Activated T-cell treated with anti-CD3 and anti-CD28 coated beads, Interleukin-2, amount 50 U/mL, for 72 hours (primary cell): ENCODE measurements at regions not wholly inside any gene's neighbourhood (a gene's known extent, or its start where the extent isn't known, plus 50 kb on each side); places are given as distances from the start of the nearest gene placed in this dataset.

Experiments
- ATAC-seq, 2 donors: fragments of 150-1000 bp; cut with Tn5 transposase; replicated peaks in 1 of 2; 2 replicates each; pipeline ENCODE4 v1.10.0; 2021; ENCODE audit warnings: moderate library complexity in 2 of 2, mild to moderate bottlenecking in 1 of 2
- DNase-seq, 2 donors: peaks; one replicate each; pipeline ENCODE4 v3.0.0; 2021 to 2022; ENCODE audit warnings: mixed read lengths in 1 of 2
- H3K27ac Mint-ChIP-seq: one replicate; pipeline ENCODE4 v1.8.0; 2022; ENCODE audit warnings: mild to moderate bottlenecking, moderate library complexity, mixed read lengths
- H3K27me3 Mint-ChIP-seq: one replicate; pipeline ENCODE4 v1.8.0; 2022; ENCODE audit warnings: low read depth, mixed read lengths
- H3K36me3 Mint-ChIP-seq, 2 donors: one replicate each; pipeline ENCODE4 v1.8.0; 2022; ENCODE audit warnings: mixed read lengths in 2 of 2, mild to moderate bottlenecking in 1 of 2; ENCODE audit not compliant: insufficient read depth in 2 of 2
- H3K4me1 Mint-ChIP-seq: one replicate; pipeline ENCODE4 v1.8.0; 2022; ENCODE audit warnings: low read depth, mixed read lengths
- H3K4me3 Mint-ChIP-seq, 2 donors: one replicate each; pipeline ENCODE4 v1.8.0; 2022; ENCODE audit warnings: mild to moderate bottlenecking in 2 of 2, mixed read lengths in 2 of 2, moderate library complexity in 2 of 2
- H3K9me3 Mint-ChIP-seq, 2 donors: one replicate each; pipeline ENCODE4 v1.8.0; 2022; ENCODE audit warnings: mixed read lengths in 2 of 2

DNA sequence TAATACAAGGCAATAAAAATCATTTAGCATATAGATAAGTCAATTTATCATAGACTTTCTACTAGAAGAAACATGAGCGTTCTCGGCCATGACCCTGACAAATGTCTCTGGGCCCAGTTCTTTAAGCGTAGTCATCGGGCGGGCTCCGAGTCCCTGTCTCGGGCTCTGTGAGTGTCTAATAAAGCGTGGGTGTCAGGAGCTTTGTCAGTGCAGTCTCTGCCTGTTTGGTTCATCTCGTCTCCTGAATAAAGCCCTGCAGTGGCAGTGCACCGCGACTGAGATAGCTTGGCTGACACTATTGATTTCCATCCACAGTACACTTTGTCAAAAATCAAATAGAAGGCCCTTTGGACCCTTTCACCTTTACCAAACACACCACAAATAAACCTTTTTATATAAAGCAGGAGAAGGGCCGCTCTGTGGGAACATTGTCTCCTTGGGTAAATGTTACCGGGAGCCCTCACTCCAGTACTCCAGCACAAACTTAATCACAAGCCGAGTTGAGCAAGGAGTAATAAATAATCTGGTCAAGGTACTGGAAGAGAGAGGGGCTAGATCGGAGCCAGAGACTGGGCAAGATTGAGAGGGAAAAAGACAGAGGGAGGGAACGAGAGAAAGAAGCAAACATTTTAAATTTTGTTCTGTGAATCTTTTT, 368.2 kb upstream of the TSHZ3 start:
- no peak for DNase-seq
- H3K4me3 Mint-ChIP-seq: no peak overlapping the region
- H3K36me3 Mint-ChIP-seq: no peaks in the 10 kb centered on the region
- H3K9me3 Mint-ChIP-seq: no peaks in the 10 kb centered on the region
- no peaks in the 10 kb centered on the region for H3K27me3 Mint-ChIP-seq
- H3K27ac Mint-ChIP-seq: no peak overlapping the region
- H3K4me1 Mint-ChIP-seq: no peaks in the 10 kb centered on the region
- no peak for ATAC-seq

DNA sequence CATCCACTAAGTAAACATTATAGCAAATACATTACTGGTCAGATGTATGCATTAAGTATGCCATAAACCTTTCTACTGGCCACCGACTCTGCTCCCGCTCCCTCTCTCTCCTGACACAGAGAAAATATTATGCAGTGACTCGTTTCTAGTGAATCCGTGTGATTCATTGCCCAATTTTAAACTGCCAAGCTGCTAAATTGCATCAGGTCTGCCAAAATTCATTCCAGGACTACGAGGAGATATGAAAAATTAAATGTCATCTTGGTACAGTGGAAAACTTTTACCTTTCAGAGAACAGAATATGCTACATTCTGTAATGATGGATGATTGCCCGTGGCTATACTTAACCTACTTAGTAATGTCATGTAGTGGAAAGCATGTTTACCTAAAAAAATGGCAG, 368.8 kb upstream of the TSHZ3 start:
- no peak for ATAC-seq

DNA sequence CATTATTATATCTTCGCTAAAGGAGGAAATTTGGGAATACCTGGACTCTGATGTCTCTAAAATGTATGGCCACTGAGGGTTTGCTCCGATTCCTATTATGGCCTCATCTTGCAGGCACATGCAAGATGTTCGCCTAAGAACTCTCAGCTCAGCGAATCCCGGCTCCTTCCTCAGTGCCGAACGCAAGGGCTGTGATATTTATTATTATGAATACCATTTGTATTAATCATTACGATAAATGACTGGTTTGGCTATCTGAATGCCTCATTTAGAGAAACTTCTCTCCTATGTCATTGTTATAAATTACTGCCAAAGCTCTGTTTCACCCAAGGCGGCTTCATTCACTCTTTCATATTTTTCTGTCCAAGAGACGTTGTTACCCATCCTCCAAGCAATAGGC, 369.7 kb upstream of the TSHZ3 start:
- H3K27ac Mint-ChIP-seq: no peak overlapping the region
- DNase-seq (no peak), ATAC-seq (no peak)
- no peaks in the 10 kb centered on the region for H3K36me3 Mint-ChIP-seq
- no peaks in the 10 kb centered on the region for H3K4me1 Mint-ChIP-seq
- no peaks in the 10 kb centered on the region for H3K9me3 Mint-ChIP-seq
- no peak overlapping the region for H3K4me3 Mint-ChIP-seq
- H3K27me3 Mint-ChIP-seq: no peaks in the 10 kb centered on the region

More for the DNA sequence above, 368.8 kb upstream of the TSHZ3 start:
- no peaks in the 10 kb centered on the region for H3K27me3 Mint-ChIP-seq
- H3K36me3 Mint-ChIP-seq: no peaks in the 10 kb centered on the region
- DNase-seq: no peak
- no peak overlapping the region for H3K4me3 Mint-ChIP-seq
- H3K9me3 Mint-ChIP-seq: no peaks in the 10 kb centered on the region
- no peaks in the 10 kb centered on the region for H3K4me1 Mint-ChIP-seq
- H3K27ac Mint-ChIP-seq: no peak overlapping the region

DNA sequence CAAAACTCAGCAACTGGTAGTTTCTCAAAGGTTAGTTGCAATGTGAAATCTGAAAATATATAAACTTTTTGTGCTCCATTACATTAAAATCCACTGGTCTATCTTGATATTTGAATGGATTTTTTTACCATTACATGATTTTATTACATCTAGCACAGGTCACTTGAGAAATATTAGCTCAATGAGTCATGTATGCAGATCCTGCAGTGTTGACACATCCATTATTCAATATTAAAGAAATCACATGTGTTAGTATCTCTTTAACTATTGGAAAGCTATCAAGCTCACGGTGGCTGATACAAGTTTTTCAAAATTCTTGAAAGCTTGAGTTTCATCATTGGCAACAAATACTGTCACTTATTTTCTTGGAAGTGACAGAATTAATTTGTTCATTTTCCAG, 373.9 kb upstream of the TSHZ3 start:
- DNase-seq (no peak), ATAC-seq (no peak)
- Mint-ChIP-seq H3K9me3 (no peaks in the 10 kb centered on the region), H3K36me3 (no peaks in the 10 kb centered on the region), H3K27ac (no peak overlapping the region), H3K4me1 (no peaks in the 10 kb centered on the region), H3K4me3 (no peak overlapping the region), H3K27me3 (no peaks in the 10 kb centered on the region)

DNA sequence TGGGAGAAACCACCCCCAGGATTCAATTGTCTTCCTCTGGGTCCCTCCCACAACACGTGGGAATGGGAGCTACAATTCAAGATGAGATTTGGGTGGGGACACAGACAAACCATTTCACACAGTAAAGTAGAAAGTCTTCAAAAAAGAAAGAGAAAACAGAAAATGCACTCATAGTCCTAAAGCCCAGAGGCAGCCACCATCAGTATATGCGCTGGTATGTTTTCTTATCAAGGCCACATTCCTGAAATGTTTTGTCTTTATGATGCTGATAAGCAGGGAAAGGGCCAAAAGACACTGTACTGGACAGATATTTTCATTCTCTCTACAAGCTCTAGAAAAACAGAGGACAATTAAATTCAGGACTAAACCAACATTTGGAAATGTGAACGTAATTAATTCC, 375.8 kb upstream of the TSHZ3 start:
- Mint-ChIP-seq H3K4me3 (no peak overlapping the region), H3K27me3 (no peaks in the 10 kb centered on the region), H3K9me3 (peaks cover 0 to 2% of the 10 kb centered on the region in 2 donors), H3K4me1 (no peaks in the 10 kb centered on the region), H3K27ac (no peak overlapping the region), H3K36me3 (no peaks in the 10 kb centered on the region)
- DNase-seq: no peak
- no peak for ATAC-seq

DNA sequence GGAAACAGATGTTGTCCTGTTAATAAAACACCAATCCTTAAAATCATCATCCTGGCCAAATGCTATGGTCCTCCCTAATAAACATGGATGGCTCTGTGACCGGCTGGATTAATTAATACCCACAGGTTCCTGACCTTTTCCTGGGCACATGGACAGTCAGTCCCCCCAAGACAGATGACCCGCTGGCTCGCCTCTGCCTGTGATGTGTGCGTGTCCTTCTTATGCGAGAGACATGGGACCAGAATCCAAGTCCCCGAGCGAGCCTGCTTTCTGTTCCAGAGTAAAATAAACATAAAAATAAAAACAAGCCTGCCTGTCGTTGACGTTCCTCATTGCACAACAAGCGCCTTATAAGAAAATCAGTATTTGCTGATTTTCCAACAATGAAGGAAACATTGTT, 378.3 kb upstream of the TSHZ3 start:
- no peaks in the 10 kb centered on the region for H3K27me3 Mint-ChIP-seq
- H3K4me3 Mint-ChIP-seq: no peak overlapping the region
- H3K27ac Mint-ChIP-seq: no peak overlapping the region
- ATAC-seq: no peak
- no peaks in the 10 kb centered on the region for H3K36me3 Mint-ChIP-seq
- H3K9me3 Mint-ChIP-seq: peaks cover 0 to 2% of the 10 kb centered on the region in 2 donors
- no peaks in the 10 kb centered on the region for H3K4me1 Mint-ChIP-seq
- no peak for DNase-seq

DNA sequence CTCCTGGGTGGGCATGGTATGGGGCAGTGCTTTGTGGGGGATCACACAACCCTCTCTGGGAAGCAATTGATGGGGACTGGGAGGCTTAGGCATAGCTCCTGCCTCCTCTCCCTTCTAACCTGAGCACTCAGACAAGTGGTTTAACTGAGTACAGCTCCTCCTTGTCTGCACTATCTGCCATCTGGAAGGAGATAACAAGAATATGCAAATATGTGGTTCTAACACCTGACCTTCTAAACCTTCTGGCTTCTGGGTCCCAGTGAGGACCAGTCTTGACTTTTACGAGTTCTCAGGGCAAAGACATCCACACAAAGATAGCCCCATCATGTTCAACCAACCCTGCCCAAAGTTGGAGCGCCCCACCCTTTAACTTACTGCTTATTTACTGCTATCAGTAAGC, 381.0 kb upstream of the TSHZ3 start:
- no peak for DNase-seq
- Mint-ChIP-seq H3K27ac (no peak overlapping the region), H3K27me3 (no peaks in the 10 kb centered on the region), H3K36me3 (no peaks in the 10 kb centered on the region), H3K4me3 (no peak overlapping the region), H3K9me3 (peaks cover 1 to 7% of the 10 kb centered on the region in 2 donors), H3K4me1 (no peaks in the 10 kb centered on the region)
- no peak for ATAC-seq

DNA sequence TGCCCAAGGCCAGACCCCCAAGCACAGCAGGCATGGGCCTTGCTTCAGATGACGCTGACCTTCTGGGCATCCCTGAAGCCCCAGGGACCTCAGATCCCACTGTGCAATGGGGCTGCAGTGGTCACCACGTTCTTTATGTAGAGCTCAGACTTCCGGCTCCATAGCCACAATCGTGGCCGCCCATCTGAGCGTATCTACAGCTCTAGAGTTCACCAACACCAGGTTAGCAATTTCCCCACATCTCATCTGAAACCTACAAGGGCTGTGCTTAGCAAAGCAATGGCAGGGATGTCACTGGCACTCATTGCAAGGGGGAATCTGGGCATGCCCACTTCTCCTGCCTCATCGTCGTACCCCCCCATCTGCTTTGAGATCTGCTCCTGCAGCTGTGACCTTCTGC, 384.4 kb upstream of the TSHZ3 start:
- no peaks in the 10 kb centered on the region for H3K4me1 Mint-ChIP-seq
- DNase-seq (no peak), ATAC-seq (no peak)
- H3K27ac Mint-ChIP-seq: no peak overlapping the region
- H3K36me3 Mint-ChIP-seq: no peaks in the 10 kb centered on the region
- no peaks in the 10 kb centered on the region for H3K27me3 Mint-ChIP-seq
- H3K4me3 Mint-ChIP-seq: no peak overlapping the region
- peaks cover 1 to 4% of the 10 kb centered on the region in 2 donors for H3K9me3 Mint-ChIP-seq

DNA sequence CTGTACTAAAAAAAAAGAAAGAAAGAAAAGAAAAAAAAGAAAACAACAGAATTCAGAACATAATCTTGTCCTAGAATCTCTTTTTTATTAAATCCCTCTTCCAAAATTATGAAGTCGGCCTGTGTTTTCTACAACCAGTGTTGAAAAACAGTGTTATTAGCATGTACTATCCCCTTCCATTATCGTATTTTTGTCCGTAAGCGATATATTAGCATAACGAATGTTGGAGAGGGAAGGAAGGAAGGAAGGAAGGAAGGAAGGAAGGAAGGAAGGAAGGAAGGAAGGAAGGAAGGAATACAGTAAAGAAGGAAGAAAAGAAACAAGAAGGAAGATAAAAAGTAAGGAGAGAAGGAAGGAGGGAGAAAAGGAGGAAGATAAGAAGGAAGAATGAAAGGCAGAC, 393.0 kb upstream of the TSHZ3 start:
- no peaks in the 10 kb centered on the region for H3K36me3 Mint-ChIP-seq
- no peaks in the 10 kb centered on the region for H3K9me3 Mint-ChIP-seq
- H3K4me1 Mint-ChIP-seq: no peaks in the 10 kb centered on the region
- ATAC-seq (no peak), DNase-seq (no peak)
- H3K4me3 Mint-ChIP-seq: no peak overlapping the region
- no peak overlapping the region for H3K27ac Mint-ChIP-seq
- no peaks in the 10 kb centered on the region for H3K27me3 Mint-ChIP-seq

DNA sequence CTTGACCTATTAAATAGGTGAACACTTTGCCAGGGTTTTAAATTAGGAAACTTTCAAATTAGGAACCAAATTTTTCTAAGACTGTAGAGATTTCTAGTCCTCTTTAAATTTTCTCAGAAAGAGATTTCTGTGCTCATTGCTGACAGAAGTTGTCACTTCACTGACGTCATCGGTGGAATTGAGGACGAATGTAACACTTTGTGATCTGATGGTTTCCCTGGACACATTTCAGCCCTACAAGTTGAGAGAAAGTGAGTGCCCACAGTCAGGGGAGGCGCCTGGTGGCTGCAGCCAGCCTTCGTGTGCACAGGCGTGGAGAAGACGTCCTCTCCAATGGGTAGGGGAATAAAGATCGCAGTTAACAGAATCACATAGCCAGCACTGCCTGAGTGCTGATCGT, 396.5 kb upstream of the TSHZ3 start:
- no peaks in the 10 kb centered on the region for H3K36me3 Mint-ChIP-seq
- H3K27ac Mint-ChIP-seq: no peak overlapping the region
- H3K4me3 Mint-ChIP-seq: no peak overlapping the region
- no peak for ATAC-seq
- no peaks in the 10 kb centered on the region for H3K27me3 Mint-ChIP-seq
- no peak for DNase-seq
- no peaks in the 10 kb centered on the region for H3K4me1 Mint-ChIP-seq
- H3K9me3 Mint-ChIP-seq: peaks cover 0 to 2% of the 10 kb centered on the region in 2 donors

DNA sequence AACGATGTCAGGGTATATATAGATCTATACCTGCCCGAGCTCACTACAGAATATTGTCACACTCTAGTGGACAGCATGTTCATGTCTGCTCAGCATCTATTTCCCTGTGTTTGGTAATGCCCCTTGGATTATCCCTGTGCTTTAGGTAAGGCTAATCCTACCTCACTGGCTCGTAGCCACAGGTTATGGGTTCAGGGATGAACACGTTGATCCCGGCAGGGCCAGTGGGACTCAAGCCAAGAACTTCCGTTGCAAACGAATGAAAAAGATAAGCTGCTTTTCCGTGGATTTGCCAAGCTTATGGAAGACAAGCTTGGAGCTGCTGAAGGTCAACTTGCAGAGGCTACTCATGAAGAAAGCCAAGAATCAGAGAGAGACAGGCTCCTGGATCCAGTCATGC, 400.0 kb upstream of the TSHZ3 start:
- Mint-ChIP-seq H3K27ac (no peak overlapping the region), H3K9me3 (peaks cover 0 to 2% of the 10 kb centered on the region in 2 donors), H3K27me3 (no peaks in the 10 kb centered on the region), H3K4me3 (no peak overlapping the region), H3K36me3 (no peaks in the 10 kb centered on the region), H3K4me1 (no peaks in the 10 kb centered on the region)
- ATAC-seq (no peak), DNase-seq (no peak)

DNA sequence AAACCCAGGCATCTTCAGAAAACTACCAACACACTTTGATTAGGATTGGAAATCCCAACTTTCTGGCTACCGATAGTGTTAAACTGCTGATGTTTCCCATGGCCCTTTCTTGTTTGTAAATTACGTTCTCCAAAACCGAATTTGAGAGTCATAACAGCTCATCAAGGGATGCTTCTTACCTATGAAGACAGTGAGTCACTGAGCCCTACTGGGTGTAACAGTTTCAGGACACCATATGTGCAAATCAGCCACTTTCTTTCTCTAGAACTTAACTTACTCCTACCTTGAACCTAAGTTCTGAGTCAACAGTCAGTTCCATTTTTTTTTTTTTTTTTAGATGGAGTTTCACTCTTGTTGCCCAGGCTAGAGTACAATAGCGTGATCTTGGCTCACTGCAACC, 410.1 kb upstream of the TSHZ3 start:
- ATAC-seq: no peak
- no peaks in the 10 kb centered on the region for H3K4me1 Mint-ChIP-seq
- H3K4me3 Mint-ChIP-seq: no peak overlapping the region
- no peaks in the 10 kb centered on the region for H3K9me3 Mint-ChIP-seq
- no peak overlapping the region for H3K27ac Mint-ChIP-seq
- H3K27me3 Mint-ChIP-seq: no peaks in the 10 kb centered on the region
- no peak for DNase-seq
- no peaks in the 10 kb centered on the region for H3K36me3 Mint-ChIP-seq

DNA sequence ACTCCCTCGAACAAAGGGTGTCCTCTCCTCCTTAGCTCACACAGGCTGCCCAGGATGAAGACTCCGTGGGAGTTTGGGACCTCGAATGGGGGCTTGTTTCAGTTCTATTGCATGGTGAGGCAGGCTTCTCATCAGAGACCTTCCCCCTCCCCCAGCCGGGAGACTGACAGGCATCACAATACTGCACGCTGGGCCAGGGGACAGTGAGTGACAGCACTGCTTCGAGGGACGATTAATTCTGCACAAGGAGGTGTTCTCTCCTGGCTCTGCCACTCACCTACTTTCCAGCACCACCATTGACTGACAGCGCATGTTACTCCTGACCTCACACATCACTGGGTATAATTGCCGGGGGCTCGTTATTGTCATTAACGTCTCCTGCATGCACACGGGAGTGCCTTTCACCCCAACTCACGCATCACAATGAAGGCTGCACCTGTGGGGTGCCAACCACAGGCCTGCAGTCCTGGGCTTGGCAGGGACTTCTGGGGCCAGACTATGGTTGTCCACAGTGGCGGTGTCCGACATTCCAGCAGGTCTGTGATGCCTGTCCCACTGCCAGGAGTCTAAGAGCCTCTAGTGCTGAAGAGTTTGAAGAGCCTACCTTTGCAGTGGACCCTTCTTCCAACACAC, 412.2 kb upstream of the TSHZ3 start:
- DNase-seq: no peak
- Mint-ChIP-seq H3K27me3 (no peaks in the 10 kb centered on the region), H3K36me3 (no peaks in the 10 kb centered on the region), H3K4me3 (no peak overlapping the region), H3K9me3 (peaks cover 0 to 5% of the 10 kb centered on the region in 2 donors), H3K27ac (no peak overlapping the region), H3K4me1 (no peaks in the 10 kb centered on the region)
- no peak for ATAC-seq

DNA sequence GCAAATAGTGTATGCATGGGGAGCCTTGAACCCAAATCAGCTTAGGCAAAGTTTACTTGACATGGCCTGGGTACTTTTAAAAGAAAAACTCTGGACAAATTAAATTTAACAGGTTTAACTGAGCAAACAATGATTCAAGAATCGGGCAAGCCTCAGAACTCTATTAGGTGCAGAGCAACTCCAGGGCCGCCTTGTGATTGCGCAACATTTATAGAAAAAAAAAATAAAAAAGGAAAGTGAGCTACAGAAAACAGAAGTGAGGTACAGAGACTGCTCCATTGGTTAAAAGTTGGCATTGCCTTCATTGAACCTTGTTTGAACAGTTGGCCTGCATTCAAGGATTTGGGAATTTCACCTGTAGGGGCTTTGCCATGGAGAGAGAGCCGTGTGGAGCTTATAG, 421.0 kb upstream of the TSHZ3 start:
- H3K27ac Mint-ChIP-seq: no peak overlapping the region
- H3K9me3 Mint-ChIP-seq: peaks cover 1% of the 10 kb centered on the region in 2 donors
- no peak overlapping the region for H3K4me3 Mint-ChIP-seq
- no peaks in the 10 kb centered on the region for H3K27me3 Mint-ChIP-seq
- no peaks in the 10 kb centered on the region for H3K4me1 Mint-ChIP-seq
- no peak for DNase-seq
- no peaks in the 10 kb centered on the region for H3K36me3 Mint-ChIP-seq
- ATAC-seq: no peak
